ENCODE measurements at regions not wholly inside any gene's neighbourhood (a gene's known extent, or its start where the extent isn't known, plus 50 kb on each side); places are given as distances from the start of the nearest gene placed in this dataset.

DNA sequence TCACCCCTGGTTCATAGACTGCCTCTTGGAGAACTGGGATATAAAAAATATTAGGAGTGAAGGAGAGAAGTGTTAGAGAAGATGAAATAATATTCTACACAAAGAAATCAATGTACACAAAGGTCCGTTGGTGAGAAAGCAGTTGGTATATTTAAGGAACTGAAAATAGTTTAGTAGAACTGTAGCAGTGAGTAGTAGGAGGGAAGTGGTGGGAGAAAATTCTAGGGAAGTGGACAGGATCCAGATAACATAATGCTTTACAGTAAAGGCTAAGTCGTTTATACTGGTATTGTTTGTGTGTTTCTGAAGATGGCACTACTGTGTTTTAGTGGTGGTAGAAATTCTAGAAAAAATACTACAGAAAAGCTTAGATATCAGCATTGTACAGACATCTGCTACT lies 120.8 kb upstream of the CHORDC1 start:
- TF ChIP-seq EZH2phosphoT487 (IDR thresholded peaks at IDR 0.05; ENCODE audit: low read length) (no peak), EZH2 (optimal IDR thresholded peaks at IDR 0.05; ENCODE audit: low read depth, low read length) (no peak)
- TF ChIP-seq, protein P1, sequence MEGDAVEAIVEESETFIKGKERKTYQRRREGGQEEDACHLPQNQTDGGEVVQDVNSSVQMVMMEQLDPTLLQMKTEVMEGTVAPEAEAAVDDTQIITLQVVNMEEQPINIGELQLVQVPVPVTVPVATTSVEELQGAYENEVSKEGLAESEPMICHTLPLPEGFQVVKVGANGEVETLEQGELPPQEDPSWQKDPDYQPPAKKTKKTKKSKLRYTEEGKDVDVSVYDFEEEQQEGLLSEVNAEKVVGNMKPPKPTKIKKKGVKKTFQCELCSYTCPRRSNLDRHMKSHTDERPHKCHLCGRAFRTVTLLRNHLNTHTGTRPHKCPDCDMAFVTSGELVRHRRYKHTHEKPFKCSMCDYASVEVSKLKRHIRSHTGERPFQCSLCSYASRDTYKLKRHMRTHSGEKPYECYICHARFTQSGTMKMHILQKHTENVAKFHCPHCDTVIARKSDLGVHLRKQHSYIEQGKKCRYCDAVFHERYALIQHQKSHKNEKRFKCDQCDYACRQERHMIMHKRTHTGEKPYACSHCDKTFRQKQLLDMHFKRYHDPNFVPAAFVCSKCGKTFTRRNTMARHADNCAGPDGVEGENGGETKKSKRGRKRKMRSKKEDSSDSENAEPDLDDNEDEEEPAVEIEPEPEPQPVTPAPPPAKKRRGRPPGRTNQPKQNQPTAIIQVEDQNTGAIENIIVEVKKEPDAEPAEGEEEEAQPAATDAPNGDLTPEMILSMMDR (IDR thresholded peaks at IDR 0.05; ENCODE audit: low read length) = no peak
- no peak overlapping the region for H3K4me2 ChIP-seq (ENCODE audit: low read depth, low read length)
- H3K27ac ChIP-seq (ENCODE audit: low read length) = no peak overlapping the region
- H3K4me3 ChIP-seq (ENCODE audit: low read length) = no peak overlapping the region
- H3F3A ChIP-seq (ENCODE audit: insufficient read depth, low read length) = no peaks in the 10 kb centered on the region
- no peaks in the 10 kb centered on the region for H4K20me1 ChIP-seq (ENCODE audit: insufficient read depth, low read length)
- H2AFZ ChIP-seq (ENCODE audit: low read length) = no peak overlapping the region
- H3K9ac ChIP-seq (ENCODE audit: low read length) = no peak overlapping the region
- no peaks in the 10 kb centered on the region for H3K9me2 ChIP-seq (replicated peaks; ENCODE audit: insufficient read depth, low read length)
- H3K27me3 ChIP-seq (replicated peaks; ENCODE audit: insufficient read depth, low read length) = no peaks in the 10 kb centered on the region
- H3K79me2 ChIP-seq (ENCODE audit: low read length) = no peaks in the 10 kb centered on the region
- no peaks in the 10 kb centered on the region for H3K4me1 ChIP-seq (ENCODE audit: low read length)
- DNase-seq = no peak
- H3K9me3 ChIP-seq (replicated peaks; ENCODE audit: insufficient read depth, low read length) = no peaks in the 10 kb centered on the region
- H3K36me3 ChIP-seq (replicated peaks; ENCODE audit: insufficient read depth, low read length) = no peaks in the 10 kb centered on the region

DNA sequence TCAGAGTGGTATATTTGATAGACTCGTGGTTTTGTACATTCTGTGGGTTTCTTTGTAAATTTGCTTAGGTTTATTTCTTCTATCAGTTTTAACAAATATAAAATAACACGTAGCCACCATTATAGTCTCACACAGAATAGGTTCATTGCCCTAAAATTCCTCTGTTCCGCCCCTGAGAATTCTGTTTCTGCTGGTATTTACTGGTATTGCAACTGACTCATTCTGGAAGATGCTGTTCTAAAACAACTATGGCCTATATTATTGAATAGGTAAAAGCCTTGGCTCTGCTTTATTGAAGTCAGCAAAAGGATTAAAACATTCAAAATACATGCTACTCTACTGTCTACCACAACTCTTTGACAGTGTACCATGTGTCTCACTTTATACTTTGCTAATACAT lies 119.1 kb upstream of the CHORDC1 start:
- Histone ChIP-seq H3K4me3 (ENCODE audit: low read length) (no peak overlapping the region), H3K27ac (ENCODE audit: low read length) (no peak overlapping the region), H3K9ac (ENCODE audit: low read length) (no peak overlapping the region), H3K4me1 (ENCODE audit: low read length) (no peaks in the 10 kb centered on the region), H3F3A (ENCODE audit: insufficient read depth, low read length) (no peaks in the 10 kb centered on the region), H3K9me2 (replicated peaks; ENCODE audit: insufficient read depth, low read length) (no peaks in the 10 kb centered on the region), H2AFZ (ENCODE audit: low read length) (no peak overlapping the region), H4K20me1 (ENCODE audit: insufficient read depth, low read length) (no peaks in the 10 kb centered on the region), H3K4me2 (ENCODE audit: low read depth, low read length) (no peak overlapping the region), H3K36me3 (replicated peaks; ENCODE audit: insufficient read depth, low read length) (no peaks in the 10 kb centered on the region), H3K79me2 (ENCODE audit: low read length) (no peaks in the 10 kb centered on the region), H3K9me3 (replicated peaks; ENCODE audit: insufficient read depth, low read length) (no peaks in the 10 kb centered on the region), H3K27me3 (replicated peaks; ENCODE audit: insufficient read depth, low read length) (no peaks in the 10 kb centered on the region)
- TF ChIP-seq EZH2phosphoT487 (IDR thresholded peaks at IDR 0.05; ENCODE audit: low read length) (no peak), EZH2 (optimal IDR thresholded peaks at IDR 0.05; ENCODE audit: low read depth, low read length) (no peak)
- TF ChIP-seq, protein P1 (IDR thresholded peaks at IDR 0.05; ENCODE audit: low read length) = no peak
- DNase-seq = no peak

DNA sequence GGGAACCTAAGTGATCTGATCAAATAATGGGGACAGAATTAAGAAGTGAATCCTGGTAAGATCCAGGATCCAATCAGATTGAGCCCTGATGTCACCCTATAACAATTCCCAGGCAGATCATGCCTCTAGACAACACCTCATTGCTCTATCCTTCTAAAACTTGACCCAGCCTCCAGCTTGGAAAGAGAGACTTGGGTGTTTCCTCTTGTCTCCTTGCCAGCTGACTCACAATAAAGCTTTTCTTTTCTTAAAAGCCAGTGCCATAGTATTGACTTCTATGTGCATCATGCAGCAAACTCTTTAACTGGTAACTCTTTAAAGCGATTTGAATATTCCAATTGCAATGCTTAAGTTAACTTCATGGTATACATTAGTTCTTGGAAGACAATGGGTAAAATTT lies 109.6 kb upstream of the CHORDC1 start:
- Histone ChIP-seq H3K27ac (ENCODE audit: low read length) (no peak overlapping the region), H2AFZ (ENCODE audit: low read length) (no peak overlapping the region), H3K4me3 (ENCODE audit: low read length) (no peak overlapping the region), H3F3A (ENCODE audit: insufficient read depth, low read length) (no peaks in the 10 kb centered on the region), H3K79me2 (ENCODE audit: low read length) (no peaks in the 10 kb centered on the region), H4K20me1 (ENCODE audit: insufficient read depth, low read length) (no peaks in the 10 kb centered on the region), H3K9ac (ENCODE audit: low read length) (no peak overlapping the region), H3K27me3 (replicated peaks; ENCODE audit: insufficient read depth, low read length) (no peaks in the 10 kb centered on the region), H3K4me1 (ENCODE audit: low read length) (no peaks in the 10 kb centered on the region), H3K36me3 (replicated peaks; ENCODE audit: insufficient read depth, low read length) (no peaks in the 10 kb centered on the region), H3K9me3 (replicated peaks; ENCODE audit: insufficient read depth, low read length) (no peaks in the 10 kb centered on the region), H3K9me2 (replicated peaks; ENCODE audit: insufficient read depth, low read length) (no peaks in the 10 kb centered on the region), H3K4me2 (ENCODE audit: low read depth, low read length) (no peak overlapping the region)
- DNase-seq = no peak
- TF ChIP-seq EZH2 (optimal IDR thresholded peaks at IDR 0.05; ENCODE audit: low read depth, low read length) = no peak
- TF ChIP-seq, protein P1 (IDR thresholded peaks at IDR 0.05; ENCODE audit: low read length) = no peak
- TF ChIP-seq EZH2phosphoT487 (IDR thresholded peaks at IDR 0.05; ENCODE audit: low read length) = no peak
